Testis (tissue), 2 donors: ENCODE measurements at regions not wholly inside any gene's neighbourhood (a gene's known extent, or its start where the extent isn't known, plus 50 kb on each side); places are given as distances from the start of the nearest gene placed in this dataset.

Experiments used
- DNase-seq: peaks from one replicate; pipeline ENCODE4 v3.0.0-alpha.2; 2019
- H3K27ac ChIP-seq, 2 donors: fragments of 200-600 bp; sonication (generic); one replicate each; pipeline ENCODE4 v1.5.1; 2019
- H3K27me3 ChIP-seq: fragments of 200-600 bp; sonication (generic); one replicate; pipeline ENCODE4 v1.5.1; 2019
- H3K36me3 ChIP-seq: fragments of 200-600 bp; sonication (generic); one replicate; pipeline ENCODE4 v1.5.1; 2017; ENCODE audit warnings: low read depth; ENCODE audit errors: missing control alignments
- H3K4me1 ChIP-seq: fragments of 200-600 bp; sonication (generic); one replicate; pipeline ENCODE4 v1.5.1; 2019
- H3K4me3 ChIP-seq, 2 donors: fragments of 200-600 bp; sonication (generic); one replicate each; pipeline ENCODE4 v1.5.1; 2017 to 2019
- H3K9me3 ChIP-seq: fragments of 200-600 bp; sonication (generic); one replicate; pipeline ENCODE4 v1.5.1; 2017
- POLR2A ChIP-seq: fragments of 450-650 bp; IDR thresholded peaks from one replicate; pipeline ENCODE4 v1.6.1; 2017; ENCODE audit warnings: antibody characterized with exemption, mild to moderate bottlenecking, moderate library complexity
- WGBS, 2 donors: methylation state at CpG; one replicate each; pipeline ENCODE4 v1.1.5; 2018; 5-methylcytosine and 5-hydroxymethylcytosine counted together
- intact Hi-C: fragments of 100-400 bp; cut with DNase I; formaldehyde crosslinking; loops from one replicate; pipeline ENCODE4 v1.15.1; 2023; ENCODE audit warnings: low total_unique reads
- TF ChIP-seq, protein P1 (sequence below), 3 experiments: fragments of 450-650 bp in 2 of 3; fragments of 200-600 bp in 1 of 3; sonication (generic) in 1 of 3; IDR thresholded peaks; one replicate each; pipeline ENCODE4 v1.5.1; 2016 to 2019; ENCODE audit warnings: antibody characterized with exemption in 3 of 3, mild to moderate bottlenecking in 2 of 3, moderate library complexity in 1 of 3

DNA sequence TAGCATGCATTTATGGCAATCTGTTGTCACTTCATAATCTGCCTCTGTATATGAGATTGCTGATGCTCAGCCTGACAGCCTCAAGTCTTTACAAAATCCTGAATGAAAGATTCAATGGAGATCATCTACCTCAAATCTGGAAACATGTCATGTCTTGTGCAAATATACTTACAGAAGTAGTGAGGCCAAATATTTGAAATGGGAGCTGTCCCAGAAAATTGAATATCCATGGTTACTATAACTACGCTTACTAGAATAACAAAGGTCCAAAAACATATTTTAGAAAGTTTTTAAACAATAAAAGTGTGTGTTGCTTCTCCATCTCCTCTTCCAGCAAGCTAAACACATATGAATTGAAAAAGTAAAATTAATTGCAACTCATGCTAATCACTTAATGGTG, 133.2 kb upstream of the DPH6 start:
- DNase-seq = no peak
- Histone ChIP-seq H3K27me3 (no peaks in the 10 kb centered on the region), H3K9me3 (no peaks in the 10 kb centered on the region), H3K4me1 (peaks cover 13% of the 10 kb centered on the region), H3K27ac (no peak overlapping the region), H3K36me3 (no peaks in the 10 kb centered on the region), H3K4me3 (no peak overlapping the region)
- 92 to 95% methylated on average over 1 of the region's 1 CpG for WGBS, 2 donors
- intact Hi-C loops = no loop called here
- TF ChIP-seq, protein P1, sequence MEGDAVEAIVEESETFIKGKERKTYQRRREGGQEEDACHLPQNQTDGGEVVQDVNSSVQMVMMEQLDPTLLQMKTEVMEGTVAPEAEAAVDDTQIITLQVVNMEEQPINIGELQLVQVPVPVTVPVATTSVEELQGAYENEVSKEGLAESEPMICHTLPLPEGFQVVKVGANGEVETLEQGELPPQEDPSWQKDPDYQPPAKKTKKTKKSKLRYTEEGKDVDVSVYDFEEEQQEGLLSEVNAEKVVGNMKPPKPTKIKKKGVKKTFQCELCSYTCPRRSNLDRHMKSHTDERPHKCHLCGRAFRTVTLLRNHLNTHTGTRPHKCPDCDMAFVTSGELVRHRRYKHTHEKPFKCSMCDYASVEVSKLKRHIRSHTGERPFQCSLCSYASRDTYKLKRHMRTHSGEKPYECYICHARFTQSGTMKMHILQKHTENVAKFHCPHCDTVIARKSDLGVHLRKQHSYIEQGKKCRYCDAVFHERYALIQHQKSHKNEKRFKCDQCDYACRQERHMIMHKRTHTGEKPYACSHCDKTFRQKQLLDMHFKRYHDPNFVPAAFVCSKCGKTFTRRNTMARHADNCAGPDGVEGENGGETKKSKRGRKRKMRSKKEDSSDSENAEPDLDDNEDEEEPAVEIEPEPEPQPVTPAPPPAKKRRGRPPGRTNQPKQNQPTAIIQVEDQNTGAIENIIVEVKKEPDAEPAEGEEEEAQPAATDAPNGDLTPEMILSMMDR (IDR thresholded peaks at IDR 0.05) = no peak
- TF ChIP-seq POLR2A = no peak

DNA sequence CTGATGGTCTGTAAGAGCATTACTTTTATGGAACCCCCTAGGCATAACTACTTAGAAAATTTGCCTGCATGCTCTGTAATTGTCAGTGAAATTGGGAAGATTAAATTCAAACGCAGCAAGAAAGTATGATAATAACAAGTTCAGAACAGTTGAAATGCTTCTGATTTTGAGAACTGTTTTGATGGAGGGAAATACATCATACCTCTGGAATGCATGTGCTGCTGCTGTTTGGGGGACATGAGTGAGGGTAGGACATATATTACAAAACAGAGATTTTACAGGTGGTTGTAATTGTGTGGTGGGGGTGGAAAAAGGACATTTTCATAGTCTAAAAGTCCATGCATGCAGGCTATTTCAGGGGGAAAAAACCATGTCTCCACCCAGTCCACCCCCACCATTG, 135.0 kb upstream of the DPH6 start:
- peaks cover 9% of the 10 kb centered on the region for H3K4me1 ChIP-seq
- no peak overlapping the region for H3K4me3 ChIP-seq
- H3K36me3 ChIP-seq = no peaks in the 10 kb centered on the region
- H3K27ac ChIP-seq = no peak overlapping the region
- H3K27me3 ChIP-seq = no peaks in the 10 kb centered on the region
- intact Hi-C loops = no loop called here
- H3K9me3 ChIP-seq = no peaks in the 10 kb centered on the region
- 40 to 42% methylated on average over 1 of the region's 1 CpG for WGBS, 2 donors
- TF ChIP-seq POLR2A = no peak
- TF ChIP-seq, protein P1 (IDR thresholded peaks at IDR 0.05) = no peak
- no peak for DNase-seq

DNA sequence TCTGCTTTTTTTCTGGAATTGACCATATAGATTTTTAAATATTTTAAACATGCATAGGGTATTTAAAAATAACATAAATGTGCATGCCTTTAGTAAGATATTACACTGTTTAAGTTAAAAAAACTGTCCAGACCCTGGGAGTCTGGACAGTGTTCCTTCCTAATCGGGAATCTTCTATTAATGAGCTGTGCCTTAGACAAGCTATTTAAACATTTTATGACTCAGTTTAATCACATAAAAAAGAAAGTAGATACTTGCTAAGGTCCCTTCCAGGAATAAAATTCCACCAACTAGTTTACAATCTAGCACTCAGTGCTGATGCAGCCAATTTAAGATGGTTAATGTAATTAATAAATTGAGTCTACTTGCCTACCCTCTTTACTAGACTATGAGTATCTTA, 140.4 kb upstream of the DPH6 start:
- 80 to 84% methylated on average over 1 of the region's 1 CpG for WGBS, 2 donors
- Histone ChIP-seq H3K36me3 (no peaks in the 10 kb centered on the region), H3K27ac (no peak overlapping the region), H3K4me3 (no peak overlapping the region), H3K9me3 (no peaks in the 10 kb centered on the region), H3K27me3 (no peaks in the 10 kb centered on the region), H3K4me1 (peaks cover 13% of the 10 kb centered on the region)
- TF ChIP-seq, protein P1 (IDR thresholded peaks at IDR 0.05) = no peak
- no peak for TF ChIP-seq POLR2A
- intact Hi-C loops = no loop called here
- DNase-seq = no peak

DNA sequence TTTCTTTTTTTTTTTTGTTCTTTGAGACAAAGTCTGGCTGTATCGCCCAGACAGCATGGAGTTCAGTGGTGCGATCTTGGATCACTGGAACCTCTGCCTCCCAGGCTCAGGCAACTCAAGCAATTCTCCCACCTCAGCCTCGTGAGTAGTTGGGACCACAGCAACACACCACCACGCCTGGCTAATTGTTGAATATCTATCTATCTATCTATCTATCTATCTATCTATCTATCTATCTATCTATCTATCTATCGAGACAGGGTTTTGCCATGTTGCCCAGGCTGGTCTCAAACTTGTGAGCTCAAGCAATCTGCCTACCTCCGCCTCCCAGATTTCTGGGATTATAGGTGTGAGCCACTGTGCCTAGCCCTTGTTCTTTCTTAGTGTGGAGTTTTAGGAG, 143.3 kb upstream of the DPH6 start:
- whole genome bisulfite sequencing, 2 donors = 95 to 96% methylated on average over 6 of the region's 6 CpGs
- Histone ChIP-seq H3K9me3 (no peaks in the 10 kb centered on the region), H3K27ac (no peak overlapping the region), H3K36me3 (no peaks in the 10 kb centered on the region), H3K4me1 (peaks cover 28% of the 10 kb centered on the region), H3K27me3 (no peaks in the 10 kb centered on the region), H3K4me3 (no peak overlapping the region)
- TF ChIP-seq, protein P1 (IDR thresholded peaks at IDR 0.05) = no peak
- TF ChIP-seq POLR2A = no peak
- DNase-seq = no peak
- intact Hi-C loops = no loop called here

DNA sequence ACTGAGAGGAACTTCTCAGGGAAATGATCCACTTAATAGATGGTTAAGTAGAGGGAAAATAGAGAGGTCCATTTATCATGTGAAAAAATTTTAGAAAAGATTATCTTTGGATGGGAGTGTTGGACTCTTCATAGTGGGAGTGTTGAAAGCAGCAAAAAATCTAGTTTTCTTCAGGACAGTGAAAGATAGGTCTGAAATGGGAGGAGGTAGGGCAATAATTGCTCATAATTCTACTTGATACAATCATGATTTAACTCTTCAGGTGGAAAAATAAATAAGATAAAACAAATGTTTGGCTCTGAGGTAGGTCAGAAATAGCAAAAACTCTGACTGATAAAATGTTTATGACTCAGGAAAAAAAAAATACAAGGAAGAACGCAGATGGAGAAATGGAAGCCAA, 144.1 kb upstream of the DPH6 start:
- no peak overlapping the region for H3K4me3 ChIP-seq
- peak overlapping the region; percentile 35 to 92 for H3K27ac ChIP-seq
- H3K27me3 ChIP-seq = no peaks in the 10 kb centered on the region
- intact Hi-C loops = no loop called here
- H3K4me1 ChIP-seq = peaks cover 28% of the 10 kb centered on the region
- WGBS, 2 donors = 41 to 56% methylated on average over 1 of the region's 1 CpG
- no peaks in the 10 kb centered on the region for H3K9me3 ChIP-seq
- H3K36me3 ChIP-seq = no peaks in the 10 kb centered on the region
- no peak for TF ChIP-seq POLR2A
- TF ChIP-seq, protein P1 (IDR thresholded peaks at IDR 0.05) = no peak
- no peak for DNase-seq
